Stimulated activated CD8-positive, alpha-beta memory T cell treated with anti-CD3 and anti-CD28 coated beads, Interleukin-4, amount 100 ng/mL, for 4 hours (primary cell): ENCODE measurements at regions not wholly inside any gene's neighbourhood (a gene's known extent, or its start where the extent isn't known, plus 50 kb on each side); places are given as distances from the start of the nearest gene placed in this dataset.
"Not testable (repeated sequence)": the region's sequence is repeated elsewhere in the genome, so short reads cannot be mapped to it uniquely, and the experiment has no call there.

ENCODE experiments used
- DNase-seq, 2 donors: peaks; one replicate each; pipeline ENCODE4 v3.0.0-alpha.2; 2020; ENCODE audit warnings: low read depth in 2 of 2, low spot score in 1 of 2

GRCh38 chr1:21385022-21385421 lies 54.9 kb upstream of the NBPF3 start:
- DNase-seq, result no peak

GRCh38 chr1:21384620-21385019 lies 55.3 kb upstream of the NBPF3 start:
- DNase-seq, result no peak

GRCh38 chr1:21383785-21384401 lies 56.0 kb upstream of the NBPF3 start:
- no peak for DNase-seq

- DNase-seq, result no peak
Observed at GRCh38 chr1:21381354-21381753, 58.6 kb upstream of the NBPF3 start.

- not testable (repeated sequence) for DNase-seq
Observed at GRCh38 chr1:21380147-21380546, 59.8 kb upstream of the NBPF3 start.

GRCh38 chr1:21379571-21379970 lies 60.4 kb upstream of the NBPF3 start:
- no peak for DNase-seq

- no peak for DNase-seq
Observed at GRCh38 chr1:21378705-21379494, 61.0 kb upstream of the NBPF3 start.

- no peak for DNase-seq
Observed at GRCh38 chr1:21372383-21372782, 67.6 kb upstream of the NBPF3 start.

- no peak for DNase-seq
Observed at GRCh38 chr1:21369905-21370304, 70.0 kb upstream of the NBPF3 start.

- DNase-seq, result peak in 1 of 2 donors; percentile 30
Observed at GRCh38 chr1:21368515-21369289, 71.2 kb upstream of the NBPF3 start.

- not testable (repeated sequence) for DNase-seq
Observed at GRCh38 chr1:21367973-21368514, 71.9 kb upstream of the NBPF3 start.

GRCh38 chr1:21366288-21366687 lies 73.6 kb upstream of the NBPF3 start:
- no peak for DNase-seq

GRCh38 chr1:21365036-21365435 lies 74.8 kb upstream of the ECE1 start:
- no peak for DNase-seq

- no peak for DNase-seq
Observed at GRCh38 chr1:21362096-21362495, 71.8 kb upstream of the ECE1 start.

GRCh38 chr1:21361506-21361905 lies 71.2 kb upstream of the ECE1 start:
- DNase-seq, result no peak

GRCh38 chr1:21357161-21357560 lies 66.9 kb upstream of the ECE1 start:
- no peak for DNase-seq

GRCh38 chr1:21355956-21356355 lies 65.7 kb upstream of the ECE1 start:
- no peak for DNase-seq

GRCh38 chr1:21352586-21352985 lies 62.3 kb upstream of the ECE1 start:
- no peak for DNase-seq

- no peak for DNase-seq
Observed at GRCh38 chr1:21351901-21352300, 61.6 kb upstream of the ECE1 start.

GRCh38 chr1:21350202-21350885 lies 60.1 kb upstream of the ECE1 start:
- DNase-seq, result no peak

- DNase-seq, result no peak
Observed at GRCh38 chr1:21349693-21350092, 59.4 kb upstream of the ECE1 start.
